Calu3 (cell line): ENCODE measurements at regions not wholly inside any gene's neighbourhood (a gene's known extent, or its start where the extent isn't known, plus 50 kb on each side); places are given as distances from the start of the nearest gene placed in this dataset.

Experiments
- BruUV-seq: library from RNA; stranded (reverse); fragments of 400-500 nt; replicated peaks from 2 replicates; lab custom pipeline; 2021; lab: Mats Ljungman, UMichigan
- CTCF ChIA-PET: fragments of 300-600 bp; sonication (Branson Sonifier 250); formaldehyde crosslinking; loops from one replicate; lab custom pipeline; 2022; ENCODE audit warnings: antibody characterized with exemption; lab: Charles Lee
- DNase-seq: peaks from one replicate; pipeline ENCODE4 v3.0.0; 2022
- H3K27ac Mint-ChIP-seq: one replicate; pipeline ENCODE4 v1.8.0; 2022; ENCODE audit warnings: mixed read lengths; ENCODE audit not compliant: unreplicated experiment
- H3K27me3 Mint-ChIP-seq: one replicate; pipeline ENCODE4 v1.8.0; 2022; ENCODE audit warnings: mixed read lengths; ENCODE audit not compliant: unreplicated experiment
- H3K36me3 Mint-ChIP-seq: one replicate; pipeline ENCODE4 v1.8.0; 2022; ENCODE audit warnings: mild to moderate bottlenecking, moderate library complexity, mixed read lengths; ENCODE audit not compliant: insufficient read depth, unreplicated experiment
- H3K4me1 Mint-ChIP-seq: one replicate; pipeline ENCODE4 v1.8.0; 2022; ENCODE audit warnings: mild to moderate bottlenecking, low read depth, mixed read lengths; ENCODE audit not compliant: unreplicated experiment
- H3K4me3 Mint-ChIP-seq: one replicate; pipeline ENCODE4 v1.8.0; 2022; ENCODE audit warnings: mild to moderate bottlenecking, low read depth, moderate library complexity, mixed read lengths; ENCODE audit not compliant: unreplicated experiment
- H3K9me3 Mint-ChIP-seq: one replicate; pipeline ENCODE4 v1.8.0; 2022; ENCODE audit warnings: low read depth, mixed read lengths; ENCODE audit not compliant: unreplicated experiment
- CTCF ChIP-seq: fragments of 200-600 bp; IDR thresholded peaks from one replicate; pipeline ENCODE4 v1.8.0; 2022; ENCODE audit warnings: antibody characterized with exemption; ENCODE audit not compliant: unreplicated experiment
- intact Hi-C: fragments of 100-400 bp; cut with micrococcal nuclease; formaldehyde crosslinking; loops from one replicate; pipeline ENCODE4 v1.10.0; 2022; ENCODE audit not compliant: unreplicated experiment

DNA sequence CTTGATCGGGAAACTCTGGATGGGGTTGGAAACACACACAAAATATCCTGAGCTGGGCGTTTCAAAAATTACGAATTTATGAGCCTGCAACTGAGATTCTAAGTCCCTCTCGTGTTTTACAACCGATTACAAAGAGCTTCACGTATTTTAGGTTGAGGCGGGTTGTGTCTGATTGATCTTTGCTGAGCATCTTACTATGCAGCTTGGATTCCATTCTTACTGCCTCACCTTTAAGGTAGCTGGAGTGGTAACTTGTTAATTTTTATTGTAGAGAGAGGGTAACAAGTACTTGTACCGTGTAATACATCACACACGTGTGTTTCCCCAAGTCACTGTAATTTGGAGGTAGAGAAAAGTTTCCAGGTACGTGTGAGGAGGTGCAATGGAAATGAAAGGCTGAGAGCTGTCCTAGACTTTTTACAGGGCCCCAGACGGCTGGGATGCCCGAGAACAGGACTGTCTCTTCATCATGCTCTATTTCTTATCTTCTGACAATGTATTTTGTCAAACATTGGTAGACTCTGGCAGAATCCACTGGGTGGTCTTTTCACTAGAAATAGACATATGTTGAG lies 97.8 kb upstream of the TENM3 start:
- Mint-ChIP-seq H3K27ac (no peak overlapping the region), H3K4me3 (no peak overlapping the region), H3K36me3 (peaks cover 18% of the 10 kb centered on the region), H3K9me3 (no peaks in the 10 kb centered on the region), H3K27me3 (no peaks in the 10 kb centered on the region), H3K4me1 (peaks cover 8% of the 10 kb centered on the region)
- CTCF ChIA-PET: no interaction called here
- no TSS peak for BruUV-seq
- no peak for DNase-seq
- intact Hi-C loops: no loop called here
- no peak for TF ChIP-seq CTCF

DNA sequence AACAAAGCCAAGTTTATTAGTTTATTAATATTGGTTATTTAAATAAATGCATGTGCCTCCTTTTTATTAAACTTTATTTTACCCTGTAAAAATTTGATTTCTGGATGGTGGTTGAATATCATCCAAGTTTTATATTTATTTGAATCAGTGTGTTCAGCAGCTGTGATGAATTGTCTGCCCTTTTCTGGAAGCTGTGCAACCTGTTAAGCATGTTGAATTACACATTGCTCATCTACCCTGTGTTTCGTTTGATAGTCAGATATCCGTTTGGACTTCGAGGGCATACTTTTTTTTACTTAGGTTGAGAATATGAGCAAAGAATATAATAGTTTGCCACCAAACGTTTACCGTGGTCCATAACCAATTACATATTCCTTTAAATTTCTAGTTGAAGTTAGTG lies 95.8 kb upstream of the TENM3 start:
- intact Hi-C loops: no loop called here
- no peak overlapping the region for H3K27ac Mint-ChIP-seq
- peaks cover 18% of the 10 kb centered on the region for H3K36me3 Mint-ChIP-seq
- H3K4me3 Mint-ChIP-seq: no peak overlapping the region
- H3K9me3 Mint-ChIP-seq: no peaks in the 10 kb centered on the region
- CTCF ChIA-PET: no interaction called here
- DNase-seq: no peak
- TF ChIP-seq CTCF: no peak
- H3K4me1 Mint-ChIP-seq: peaks cover 8% of the 10 kb centered on the region
- no TSS peak for BruUV-seq
- no peaks in the 10 kb centered on the region for H3K27me3 Mint-ChIP-seq

GRCh38 chr4:182150645-182151044 lies 92.6 kb upstream of the TENM3 start:
- Mint-ChIP-seq H3K27ac (no peak overlapping the region), H3K9me3 (no peaks in the 10 kb centered on the region), H3K27me3 (no peaks in the 10 kb centered on the region), H3K36me3 (no peaks in the 10 kb centered on the region), H3K4me1 (no peaks in the 10 kb centered on the region), H3K4me3 (no peak overlapping the region)
- CTCF ChIA-PET: no interaction called here
- BruUV-seq: no TSS peak
- intact Hi-C loops: no loop called here
- TF ChIP-seq CTCF: no peak
- DNase-seq: no peak

GRCh38 chr4:182155806-182156205 lies 87.4 kb upstream of the TENM3 start:
- intact Hi-C loops: no loop called here
- no peak for TF ChIP-seq CTCF
- no peaks in the 10 kb centered on the region for H3K9me3 Mint-ChIP-seq
- no peaks in the 10 kb centered on the region for H3K36me3 Mint-ChIP-seq
- CTCF ChIA-PET: no interaction called here
- no peak for DNase-seq
- H3K27ac Mint-ChIP-seq: no peak overlapping the region
- H3K4me3 Mint-ChIP-seq: no peak overlapping the region
- no peaks in the 10 kb centered on the region for H3K27me3 Mint-ChIP-seq
- H3K4me1 Mint-ChIP-seq: no peaks in the 10 kb centered on the region
- BruUV-seq: no TSS peak
